ENCODE measurements at regions not wholly inside any gene's neighbourhood (a gene's known extent, or its start where the extent isn't known, plus 50 kb on each side); places are given as distances from the start of the nearest gene placed in this dataset.

DNA sequence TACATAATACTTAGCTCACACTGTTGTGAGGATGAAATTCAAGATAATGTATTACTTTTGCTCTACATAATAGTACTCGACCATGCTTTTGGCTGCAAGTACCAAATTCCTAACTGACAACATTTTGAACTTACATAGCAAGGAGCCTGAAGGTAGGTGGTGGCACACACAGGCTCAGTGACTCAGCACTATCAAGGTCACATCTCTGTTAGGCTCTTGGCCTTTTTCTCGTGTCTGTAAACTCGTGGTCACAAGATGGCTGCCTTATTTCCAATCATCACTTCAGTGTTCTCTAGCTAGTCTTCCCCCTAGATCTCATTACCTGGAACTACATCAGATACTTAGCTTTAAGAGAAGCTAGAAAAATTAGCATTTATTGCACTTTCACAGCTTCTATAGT, 61.4 kb upstream of the ABCB5 start:
- TF ChIP-seq, protein P1, sequence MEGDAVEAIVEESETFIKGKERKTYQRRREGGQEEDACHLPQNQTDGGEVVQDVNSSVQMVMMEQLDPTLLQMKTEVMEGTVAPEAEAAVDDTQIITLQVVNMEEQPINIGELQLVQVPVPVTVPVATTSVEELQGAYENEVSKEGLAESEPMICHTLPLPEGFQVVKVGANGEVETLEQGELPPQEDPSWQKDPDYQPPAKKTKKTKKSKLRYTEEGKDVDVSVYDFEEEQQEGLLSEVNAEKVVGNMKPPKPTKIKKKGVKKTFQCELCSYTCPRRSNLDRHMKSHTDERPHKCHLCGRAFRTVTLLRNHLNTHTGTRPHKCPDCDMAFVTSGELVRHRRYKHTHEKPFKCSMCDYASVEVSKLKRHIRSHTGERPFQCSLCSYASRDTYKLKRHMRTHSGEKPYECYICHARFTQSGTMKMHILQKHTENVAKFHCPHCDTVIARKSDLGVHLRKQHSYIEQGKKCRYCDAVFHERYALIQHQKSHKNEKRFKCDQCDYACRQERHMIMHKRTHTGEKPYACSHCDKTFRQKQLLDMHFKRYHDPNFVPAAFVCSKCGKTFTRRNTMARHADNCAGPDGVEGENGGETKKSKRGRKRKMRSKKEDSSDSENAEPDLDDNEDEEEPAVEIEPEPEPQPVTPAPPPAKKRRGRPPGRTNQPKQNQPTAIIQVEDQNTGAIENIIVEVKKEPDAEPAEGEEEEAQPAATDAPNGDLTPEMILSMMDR (tag by site-specific recombination; IDR thresholded peaks at IDR 0.05), result no peak
- TF ChIP-seq, protein P2, sequence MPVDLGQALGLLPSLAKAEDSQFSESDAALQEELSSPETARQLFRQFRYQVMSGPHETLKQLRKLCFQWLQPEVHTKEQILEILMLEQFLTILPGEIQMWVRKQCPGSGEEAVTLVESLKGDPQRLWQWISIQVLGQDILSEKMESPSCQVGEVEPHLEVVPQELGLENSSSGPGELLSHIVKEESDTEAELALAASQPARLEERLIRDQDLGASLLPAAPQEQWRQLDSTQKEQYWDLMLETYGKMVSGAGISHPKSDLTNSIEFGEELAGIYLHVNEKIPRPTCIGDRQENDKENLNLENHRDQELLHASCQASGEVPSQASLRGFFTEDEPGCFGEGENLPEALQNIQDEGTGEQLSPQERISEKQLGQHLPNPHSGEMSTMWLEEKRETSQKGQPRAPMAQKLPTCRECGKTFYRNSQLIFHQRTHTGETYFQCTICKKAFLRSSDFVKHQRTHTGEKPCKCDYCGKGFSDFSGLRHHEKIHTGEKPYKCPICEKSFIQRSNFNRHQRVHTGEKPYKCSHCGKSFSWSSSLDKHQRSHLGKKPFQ (tag by site-specific recombination; IDR thresholded peaks at IDR 0.05), result no peak
- TF ChIP-seq ZNF114 (tag by site-specific recombination; IDR thresholded peaks at IDR 0.05), result no peak
- no peak for TF ChIP-seq ZNF624 (tag by site-specific recombination; IDR thresholded peaks at IDR 0.05)
- TF ChIP-seq ZNF530 (tag by site-specific recombination; IDR thresholded peaks at IDR 0.05; ENCODE audit: low read depth), result no peak
- no peak for TF ChIP-seq YY1 (tag by site-specific recombination; IDR thresholded peaks at IDR 0.05)
- no peak for TF ChIP-seq KLF16 (tag by site-specific recombination; IDR thresholded peaks at IDR 0.05)
- TF ChIP-seq ZNF473 (tag by site-specific recombination; IDR thresholded peaks at IDR 0.05), result no peak
- TF ChIP-seq, protein P3, sequence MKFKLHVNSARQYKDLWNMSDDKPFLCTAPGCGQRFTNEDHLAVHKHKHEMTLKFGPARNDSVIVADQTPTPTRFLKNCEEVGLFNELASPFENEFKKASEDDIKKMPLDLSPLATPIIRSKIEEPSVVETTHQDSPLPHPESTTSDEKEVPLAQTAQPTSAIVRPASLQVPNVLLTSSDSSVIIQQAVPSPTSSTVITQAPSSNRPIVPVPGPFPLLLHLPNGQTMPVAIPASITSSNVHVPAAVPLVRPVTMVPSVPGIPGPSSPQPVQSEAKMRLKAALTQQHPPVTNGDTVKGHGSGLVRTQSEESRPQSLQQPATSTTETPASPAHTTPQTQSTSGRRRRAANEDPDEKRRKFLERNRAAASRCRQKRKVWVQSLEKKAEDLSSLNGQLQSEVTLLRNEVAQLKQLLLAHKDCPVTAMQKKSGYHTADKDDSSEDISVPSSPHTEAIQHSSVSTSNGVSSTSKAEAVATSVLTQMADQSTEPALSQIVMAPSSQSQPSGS (tag by site-specific recombination; IDR thresholded peaks at IDR 0.05; ENCODE audit: low read depth), result no peak
- no peak for TF ChIP-seq BCL11A (tag by site-specific recombination; IDR thresholded peaks at IDR 0.05; ENCODE audit: low read depth)
- no peak for TF ChIP-seq ZNF558 (tag by site-specific recombination; IDR thresholded peaks at IDR 0.05)
- no peak for TF ChIP-seq KLF8 (tag by site-specific recombination; IDR thresholded peaks at IDR 0.05)
- TF ChIP-seq TCF7L2 (IDR thresholded peaks at IDR 0.05; ENCODE audit: borderline replicate concordance, low read depth, low read length), result no peak
